Ectodermal cell (in vitro differentiated cells): ENCODE measurements at regions not wholly inside any gene's neighbourhood (a gene's known extent, or its start where the extent isn't known, plus 50 kb on each side); places are given as distances from the start of the nearest gene placed in this dataset.

Source experiments
- H3K27ac ChIP-seq: 2 replicates; pipeline ENCODE4 v1.7.0; 2013; ENCODE audit warnings: mild to moderate bottlenecking, low read depth, low read length; ENCODE audit not compliant: insufficient read depth, poor library complexity, severe bottlenecking
- H3K27me3 ChIP-seq: 2 replicates; pipeline ENCODE4 v1.7.0; 2013; ENCODE audit warnings: mild to moderate bottlenecking, low read length; ENCODE audit not compliant: insufficient read depth, control insufficient read depth, poor library complexity, severe bottlenecking
- H3K36me3 ChIP-seq: one replicate; pipeline ENCODE4 v1.7.0; 2013; ENCODE audit warnings: low read length; ENCODE audit not compliant: control insufficient read depth, insufficient read depth
- H3K4me1 ChIP-seq: one replicate; pipeline ENCODE4 v1.7.0; 2013; ENCODE audit warnings: low read length; ENCODE audit not compliant: control insufficient read depth, insufficient read depth
- H3K4me3 ChIP-seq: 2 replicates; pipeline ENCODE4 v1.7.0; 2013; ENCODE audit warnings: low read depth, low read length, control low read depth; ENCODE audit not compliant: insufficient read depth
- H3K9me3 ChIP-seq: 2 replicates; pipeline ENCODE4 v1.7.0; 2013; ENCODE audit warnings: mild to moderate bottlenecking, low read length, moderate library complexity; ENCODE audit not compliant: control insufficient read depth
- WGBS, 2 experiments: methylation state at CpG; one replicate each; pipeline ENCODE4 v1.1.7; 2013; ENCODE audit warnings: missing lambda C conversion rate in 2 of 2; 5-methylcytosine and 5-hydroxymethylcytosine counted together

- no peaks in the 10 kb centered on the region for H3K27me3 ChIP-seq
- H3K36me3 ChIP-seq, result no peaks in the 10 kb centered on the region
- H3K4me1 ChIP-seq, result peaks cover 10% of the 10 kb centered on the region
- WGBS, 2 experiments, result 89 to 90% methylated on average over 22 of the region's 22 CpGs
- H3K9me3 ChIP-seq, result no peaks in the 10 kb centered on the region
- H3K27ac ChIP-seq, result no peak overlapping the region
- no peak overlapping the region for H3K4me3 ChIP-seq
Measured at GRCh38 chr11:69400771-69401590, 80.5 kb upstream of the LINC01488 start.

- Histone ChIP-seq H3K36me3 (no peaks in the 10 kb centered on the region), H3K9me3 (no peaks in the 10 kb centered on the region), H3K4me3 (no peak overlapping the region), H3K27me3 (no peaks in the 10 kb centered on the region), H3K4me1 (peaks cover 10% of the 10 kb centered on the region), H3K27ac (no peak overlapping the region)
- WGBS, 2 experiments, result 87 to 91% methylated on average over 5 of the region's 5 CpGs
Measured at GRCh38 chr11:69401715-69402114, 79.7 kb upstream of the LINC01488 start.

- Histone ChIP-seq H3K27ac (no peak overlapping the region), H3K4me1 (peaks cover 10% of the 10 kb centered on the region), H3K27me3 (no peaks in the 10 kb centered on the region), H3K36me3 (no peaks in the 10 kb centered on the region), H3K9me3 (no peaks in the 10 kb centered on the region), H3K4me3 (no peak overlapping the region)
- WGBS, 2 experiments, result 47 to 50% methylated on average over 4 of the region's 4 CpGs
Measured at GRCh38 chr11:69402251-69402887, 79.1 kb upstream of the LINC01488 start.

GRCh38 chr11:69403556-69404215, 77.8 kb upstream of the LINC01488 start:
- Histone ChIP-seq H3K27ac (no peak overlapping the region), H3K4me1 (peaks cover 10% of the 10 kb centered on the region), H3K9me3 (no peaks in the 10 kb centered on the region), H3K27me3 (no peaks in the 10 kb centered on the region), H3K36me3 (no peaks in the 10 kb centered on the region), H3K4me3 (no peak overlapping the region)
- 90% methylated on average over 8 of the region's 8 CpGs for WGBS, 2 experiments

- Histone ChIP-seq H3K27me3 (no peaks in the 10 kb centered on the region), H3K4me3 (no peak overlapping the region), H3K9me3 (no peaks in the 10 kb centered on the region), H3K27ac (no peak overlapping the region), H3K36me3 (no peaks in the 10 kb centered on the region), H3K4me1 (peaks cover 5% of the 10 kb centered on the region)
- 86 to 100% methylated on average over 2 to 3 of the region's 3 CpGs for WGBS, 2 experiments
Measured at GRCh38 chr11:69406060-69406459, 75.4 kb upstream of the LINC01488 start.

GRCh38 chr11:69409812-69410645, 71.4 kb upstream of the LINC01488 start:
- no peaks in the 10 kb centered on the region for H3K27me3 ChIP-seq
- no peaks in the 10 kb centered on the region for H3K36me3 ChIP-seq
- H3K4me3 ChIP-seq, result no peak overlapping the region
- no peaks in the 10 kb centered on the region for H3K9me3 ChIP-seq
- no peaks in the 10 kb centered on the region for H3K4me1 ChIP-seq
- WGBS, 2 experiments, result 90 to 92% methylated on average over 12 to 13 of the region's 13 CpGs
- no peak overlapping the region for H3K27ac ChIP-seq

- Histone ChIP-seq H3K27ac (no peak overlapping the region), H3K27me3 (no peaks in the 10 kb centered on the region)
- 92 to 95% methylated on average over 7 to 8 of the region's 8 CpGs for WGBS, 2 experiments
Measured at GRCh38 chr11:69411257-69411924, 70.1 kb upstream of the LINC01488 start.

GRCh38 chr11:69413015-69413801, 68.3 kb upstream of the LINC01488 start:
- WGBS, 2 experiments, result 85 to 87% methylated on average over 16 of the region's 16 CpGs
- Histone ChIP-seq H3K27ac (no peak overlapping the region), H3K4me3 (no peak overlapping the region), H3K27me3 (no peaks in the 10 kb centered on the region), H3K4me1 (no peaks in the 10 kb centered on the region), H3K9me3 (no peaks in the 10 kb centered on the region), H3K36me3 (no peaks in the 10 kb centered on the region)

More at GRCh38 chr11:69411257-69411924, 70.1 kb upstream of the LINC01488 start:
- no peaks in the 10 kb centered on the region for H3K4me1 ChIP-seq
- no peak overlapping the region for H3K4me3 ChIP-seq
- no peaks in the 10 kb centered on the region for H3K36me3 ChIP-seq
- H3K9me3 ChIP-seq, result no peaks in the 10 kb centered on the region

- WGBS, 2 experiments, result 94 to 95% methylated on average over 4 of the region's 4 CpGs
- Histone ChIP-seq H3K4me1 (no peaks in the 10 kb centered on the region), H3K4me3 (no peak overlapping the region), H3K36me3 (no peaks in the 10 kb centered on the region), H3K9me3 (no peaks in the 10 kb centered on the region), H3K27me3 (no peaks in the 10 kb centered on the region), H3K27ac (no peak overlapping the region)
Measured at GRCh38 chr11:69413993-69414392, 67.5 kb upstream of the LINC01488 start.
